ENCODE measurements at regions not wholly inside any gene's neighbourhood (a gene's known extent, or its start where the extent isn't known, plus 50 kb on each side); places are given as distances from the start of the nearest gene placed in this dataset.

- Histone ChIP-seq H3K79me2 (replicated peaks; ENCODE audit: insufficient read depth, low read length) (no peaks in the 10 kb centered on the region), H4K20me1 (ENCODE audit: insufficient read depth) (no peaks in the 10 kb centered on the region), H2AFZ (ENCODE audit: low read depth, low read length) (no peak overlapping the region), H3K9me3 (ENCODE audit: low read length) (no peaks in the 10 kb centered on the region), H3K27me3 (ENCODE audit: insufficient read depth, low read depth, low read length) (no peaks in the 10 kb centered on the region), H3K27ac (ENCODE audit: low read length) (no peak overlapping the region), H3K9me2 (ENCODE audit: insufficient read depth, low read length) (no peaks in the 10 kb centered on the region), H3K9ac (ENCODE audit: low read length) (no peak overlapping the region), H3K4me3 (ENCODE audit: low read length) (no peak overlapping the region), H3F3A (ENCODE audit: insufficient read depth, low read length, poor library complexity, severe bottlenecking) (no peaks in the 10 kb centered on the region), H3K4me2 (ENCODE audit: low read length) (no peak overlapping the region), H3K36me3 (ENCODE audit: insufficient read depth, low read length) (no peaks in the 10 kb centered on the region)
- TF ChIP-seq TAF1 (IDR thresholded peaks at IDR 0.05; ENCODE audit: low read depth) (no peak), EZH2 (IDR thresholded peaks at IDR 0.05; ENCODE audit: borderline replicate concordance, insufficient read depth, low read length, poor library complexity, severe bottlenecking) (no peak)
Measured at GRCh38 chr14:89644641-89645040, 227.6 kb upstream of the FOXN3 start.

DNA sequence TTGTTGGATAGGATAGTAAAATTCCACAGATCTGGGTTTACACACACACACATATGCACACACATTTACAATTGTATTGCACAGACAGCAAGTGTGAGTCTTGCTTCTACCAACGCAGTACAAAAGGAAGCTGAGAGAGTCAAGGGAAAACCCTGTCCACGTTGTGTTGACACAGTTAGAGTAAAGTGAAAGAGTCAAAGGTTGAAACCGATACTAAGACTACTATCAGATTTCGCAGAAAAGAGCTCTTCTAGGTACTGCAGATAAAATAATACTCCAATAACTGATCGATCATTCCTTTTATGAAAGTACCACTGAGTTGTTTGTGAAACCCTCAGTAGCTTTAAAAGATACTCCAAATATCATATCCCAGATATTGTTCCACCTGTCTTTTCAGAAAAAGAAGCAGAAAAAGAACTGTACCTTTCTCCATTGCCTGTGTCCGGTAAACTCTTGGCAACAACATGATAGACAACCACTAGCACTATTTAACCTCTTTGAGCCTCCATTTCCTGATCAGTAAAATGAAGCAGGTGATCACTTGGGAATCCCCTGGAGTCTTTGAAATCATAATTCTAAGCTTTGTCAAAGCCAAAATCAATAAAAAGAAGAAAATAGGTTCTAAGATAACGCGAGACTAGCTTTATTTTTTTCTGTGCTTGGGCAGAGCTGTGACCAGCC, 224.6 kb upstream of the FOXN3 start:
- H2AFZ ChIP-seq (ENCODE audit: low read depth, low read length) = no peak overlapping the region

DNA sequence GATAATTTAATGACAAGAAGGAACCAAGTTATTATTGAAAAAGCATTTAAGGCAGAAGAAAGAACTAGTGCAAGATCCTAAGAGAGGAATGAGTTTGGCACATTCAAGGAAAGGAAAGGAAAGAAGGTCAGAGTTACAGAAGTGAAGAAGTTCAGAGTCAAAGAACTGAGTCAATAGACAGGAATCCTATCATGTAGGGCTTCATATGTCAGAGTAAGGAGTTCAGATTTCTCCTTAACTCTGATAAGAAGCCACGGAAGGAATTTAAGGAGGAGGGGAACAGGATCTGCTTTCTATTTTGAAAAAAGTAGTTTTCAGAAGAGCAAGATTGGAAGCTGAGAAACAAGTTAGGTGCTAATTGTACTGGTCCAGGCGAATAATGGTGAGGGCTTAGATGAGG, 223.1 kb upstream of the FOXN3 start:
- TF ChIP-seq POLR2AphosphoS5 (IDR thresholded peaks at IDR 0.05) (no peak), TAF1 (IDR thresholded peaks at IDR 0.05; ENCODE audit: low read depth) (no peak), REST (IDR thresholded peaks at IDR 0.05; ENCODE audit: borderline replicate concordance) (no peak), SMC3 (conservative IDR thresholded peaks at IDR 0.05; ENCODE audit: poor library complexity) (no peak), EZH2 (IDR thresholded peaks at IDR 0.05; ENCODE audit: borderline replicate concordance, insufficient read depth, low read length, poor library complexity, severe bottlenecking) (no peak), EP300 (conservative IDR thresholded peaks at IDR 0.05; ENCODE audit: poor library complexity, severe bottlenecking) (no peak), MXI1 (conservative IDR thresholded peaks at IDR 0.05; ENCODE audit: poor library complexity, severe bottlenecking) (no peak), RAD21 (conservative IDR thresholded peaks at IDR 0.05) (no peak)
- TF ChIP-seq, protein P1, sequence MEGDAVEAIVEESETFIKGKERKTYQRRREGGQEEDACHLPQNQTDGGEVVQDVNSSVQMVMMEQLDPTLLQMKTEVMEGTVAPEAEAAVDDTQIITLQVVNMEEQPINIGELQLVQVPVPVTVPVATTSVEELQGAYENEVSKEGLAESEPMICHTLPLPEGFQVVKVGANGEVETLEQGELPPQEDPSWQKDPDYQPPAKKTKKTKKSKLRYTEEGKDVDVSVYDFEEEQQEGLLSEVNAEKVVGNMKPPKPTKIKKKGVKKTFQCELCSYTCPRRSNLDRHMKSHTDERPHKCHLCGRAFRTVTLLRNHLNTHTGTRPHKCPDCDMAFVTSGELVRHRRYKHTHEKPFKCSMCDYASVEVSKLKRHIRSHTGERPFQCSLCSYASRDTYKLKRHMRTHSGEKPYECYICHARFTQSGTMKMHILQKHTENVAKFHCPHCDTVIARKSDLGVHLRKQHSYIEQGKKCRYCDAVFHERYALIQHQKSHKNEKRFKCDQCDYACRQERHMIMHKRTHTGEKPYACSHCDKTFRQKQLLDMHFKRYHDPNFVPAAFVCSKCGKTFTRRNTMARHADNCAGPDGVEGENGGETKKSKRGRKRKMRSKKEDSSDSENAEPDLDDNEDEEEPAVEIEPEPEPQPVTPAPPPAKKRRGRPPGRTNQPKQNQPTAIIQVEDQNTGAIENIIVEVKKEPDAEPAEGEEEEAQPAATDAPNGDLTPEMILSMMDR (IDR thresholded peaks at IDR 0.05; ENCODE audit: poor library complexity, severe bottlenecking) = no peak
- H3K9me3 ChIP-seq (ENCODE audit: low read length) = no peaks in the 10 kb centered on the region
- no peak overlapping the region for H3K4me2 ChIP-seq (ENCODE audit: low read length)

More for the DNA sequence above, 224.6 kb upstream of the FOXN3 start:
- no peak for TF ChIP-seq RAD21 (conservative IDR thresholded peaks at IDR 0.05)
- TF ChIP-seq, protein P1 (IDR thresholded peaks at IDR 0.05; ENCODE audit: poor library complexity, severe bottlenecking) = no peak
- Histone ChIP-seq H3K27ac (ENCODE audit: low read length) (no peak overlapping the region), H3K9me2 (ENCODE audit: insufficient read depth, low read length) (no peaks in the 10 kb centered on the region), H3K27me3 (ENCODE audit: insufficient read depth, low read depth, low read length) (no peaks in the 10 kb centered on the region), H3K4me2 (ENCODE audit: low read length) (no peak overlapping the region), H4K20me1 (ENCODE audit: insufficient read depth) (no peaks in the 10 kb centered on the region), H3F3A (ENCODE audit: insufficient read depth, low read length, poor library complexity, severe bottlenecking) (no peaks in the 10 kb centered on the region), H3K9ac (ENCODE audit: low read length) (no peak overlapping the region), H3K4me3 (ENCODE audit: low read length) (no peak overlapping the region), H3K9me3 (ENCODE audit: low read length) (no peaks in the 10 kb centered on the region), H3K79me2 (replicated peaks; ENCODE audit: insufficient read depth, low read length) (no peaks in the 10 kb centered on the region), H3K36me3 (ENCODE audit: insufficient read depth, low read length) (no peaks in the 10 kb centered on the region)

More for the DNA sequence above, 223.1 kb upstream of the FOXN3 start:
- Histone ChIP-seq H2AFZ (ENCODE audit: low read depth, low read length) (no peak overlapping the region), H3K79me2 (replicated peaks; ENCODE audit: insufficient read depth, low read length) (no peaks in the 10 kb centered on the region), H3K27me3 (ENCODE audit: insufficient read depth, low read depth, low read length) (no peaks in the 10 kb centered on the region), H4K20me1 (ENCODE audit: insufficient read depth) (no peaks in the 10 kb centered on the region), H3F3A (ENCODE audit: insufficient read depth, low read length, poor library complexity, severe bottlenecking) (no peaks in the 10 kb centered on the region), H3K36me3 (ENCODE audit: insufficient read depth, low read length) (no peaks in the 10 kb centered on the region), H3K9me2 (ENCODE audit: insufficient read depth, low read length) (no peaks in the 10 kb centered on the region), H3K27ac (ENCODE audit: low read length) (no peak overlapping the region), H3K4me3 (ENCODE audit: low read length) (no peak overlapping the region), H3K9ac (ENCODE audit: low read length) (no peak overlapping the region)

Measured in neural cell (in vitro differentiated cells).